ENCODE measurements at regions not wholly inside any gene's neighbourhood (a gene's known extent, or its start where the extent isn't known, plus 50 kb on each side); places are given as distances from the start of the nearest gene placed in this dataset.
"Not testable (repeated sequence)": the region's sequence is repeated elsewhere in the genome, so short reads cannot be mapped to it uniquely, and the experiment has no call there.

- Histone ChIP-seq H3K4me3 (ENCODE audit: low read length in 3 of 3) (no peak overlapping the region), H3K9me3 (ENCODE audit: control insufficient read depth in 2 of 3, insufficient read depth in 1 of 3, low read length in 3 of 3) (no peaks in the 10 kb centered on the region), H3K36me3 (ENCODE audit: control insufficient read depth in 2 of 3, insufficient read depth in 3 of 3, low read length in 3 of 3) (no peaks in the 10 kb centered on the region), H3K27me3 (ENCODE audit: control insufficient read depth, insufficient read depth, low read length) (no peaks in the 10 kb centered on the region), H3K27ac (ENCODE audit: low read depth in 2 of 2, low read length in 2 of 2) (no peak overlapping the region), H3K4me1 (ENCODE audit: control insufficient read depth in 2 of 3, insufficient read depth in 2 of 3, low read depth in 1 of 3, low read length in 3 of 3) (no peaks in the 10 kb centered on the region), H3K9ac (ENCODE audit: low read length in 3 of 3) (no peak overlapping the region)
- no peak for TF ChIP-seq CTCF (IDR thresholded peaks at IDR 0.05; ENCODE audit: borderline replicate concordance, extremely low read depth, insufficient read depth)
- no peak for DNase-seq
- no peak for FAIRE-seq
- intact Hi-C loops (cut with DNase I), result no loop called here
These were observed 164.5 kb upstream of the LHX8 start for GRCh38 chr1:74969566-74970135.

- TF ChIP-seq CTCF (IDR thresholded peaks at IDR 0.05; ENCODE audit: borderline replicate concordance, extremely low read depth, insufficient read depth), result no peak
- Histone ChIP-seq H3K36me3 (ENCODE audit: control insufficient read depth in 2 of 3, insufficient read depth in 3 of 3, low read length in 3 of 3) (no peaks in the 10 kb centered on the region), H3K4me1 (ENCODE audit: control insufficient read depth in 2 of 3, insufficient read depth in 2 of 3, low read depth in 1 of 3, low read length in 3 of 3) (no peaks in the 10 kb centered on the region), H3K4me3 (ENCODE audit: low read length in 3 of 3) (no peak overlapping the region), H3K9me3 (ENCODE audit: control insufficient read depth in 2 of 3, insufficient read depth in 1 of 3, low read length in 3 of 3) (no peaks in the 10 kb centered on the region), H3K27me3 (ENCODE audit: control insufficient read depth, insufficient read depth, low read length) (no peaks in the 10 kb centered on the region), H3K9ac (ENCODE audit: low read length in 3 of 3) (no peak overlapping the region), H3K27ac (ENCODE audit: low read depth in 2 of 2, low read length in 2 of 2) (no peak overlapping the region)
- intact Hi-C loops (cut with DNase I), result no loop called here
- FAIRE-seq (no peak), DNase-seq (peak in 2 of 5 donors; percentile 0 to 7)
These were observed 162.2 kb upstream of the LHX8 start for GRCh38 chr1:74971982-74972381.

DNA sequence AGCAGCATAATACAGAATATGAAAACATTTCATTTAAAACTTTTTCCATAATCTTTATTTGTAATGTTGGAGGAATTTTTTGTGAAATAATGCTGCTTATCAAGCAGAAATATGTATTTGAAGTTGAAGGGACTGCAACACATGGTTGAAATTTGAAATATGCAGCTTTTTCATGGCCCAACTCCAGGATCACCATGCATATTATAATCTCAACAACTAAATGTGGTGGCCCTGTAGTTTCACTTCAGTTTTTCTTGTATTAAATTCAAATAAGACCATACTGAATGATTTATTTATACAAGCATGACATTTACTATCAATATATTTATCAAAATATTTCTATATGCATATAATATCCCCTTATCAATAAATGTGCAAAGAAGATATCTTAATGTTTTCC lies 157.7 kb upstream of the LHX8 start:
- Histone ChIP-seq H3K4me1 (ENCODE audit: control insufficient read depth in 2 of 3, insufficient read depth in 2 of 3, low read depth in 1 of 3, low read length in 3 of 3) (no peaks in the 10 kb centered on the region), H3K9ac (ENCODE audit: low read length in 3 of 3) (no peak overlapping the region), H3K4me3 (ENCODE audit: low read length in 3 of 3) (no peak overlapping the region), H3K27me3 (ENCODE audit: control insufficient read depth, insufficient read depth, low read length) (no peaks in the 10 kb centered on the region), H3K36me3 (ENCODE audit: control insufficient read depth in 2 of 3, insufficient read depth in 3 of 3, low read length in 3 of 3) (no peaks in the 10 kb centered on the region), H3K9me3 (ENCODE audit: control insufficient read depth in 2 of 3, insufficient read depth in 1 of 3, low read length in 3 of 3) (no peaks in the 10 kb centered on the region), H3K27ac (ENCODE audit: low read depth in 2 of 2, low read length in 2 of 2) (no peak overlapping the region)
- no peak for FAIRE-seq
- DNase-seq, result no peak
- no peak for TF ChIP-seq CTCF (IDR thresholded peaks at IDR 0.05; ENCODE audit: borderline replicate concordance, extremely low read depth, insufficient read depth)
- intact Hi-C loops (cut with DNase I), result no loop called here

DNA sequence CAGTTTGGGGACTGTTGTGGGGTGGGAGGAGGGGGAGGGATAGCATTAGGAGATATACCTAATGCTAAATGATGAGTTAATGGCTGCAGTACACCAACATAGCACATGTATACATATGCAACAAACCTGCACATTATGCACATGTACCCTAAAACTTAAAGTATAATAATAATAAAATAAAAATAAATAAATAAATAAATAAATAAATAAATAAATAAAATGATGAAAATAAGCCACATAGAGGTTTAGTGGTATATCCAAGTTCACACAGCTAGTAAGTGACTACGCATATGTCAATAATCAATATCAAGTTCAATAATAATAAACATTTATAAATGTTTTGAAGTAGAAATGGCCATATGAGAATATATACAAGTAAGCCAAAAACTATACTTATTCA lies 141.7 kb upstream of the LHX8 start:
- DNase-seq; FAIRE-seq; H3K36me3 ChIP-seq (ENCODE audit: control insufficient read depth in 2 of 3, insufficient read depth in 3 of 3, low read length in 3 of 3); H3K9me3 ChIP-seq (ENCODE audit: control insufficient read depth in 2 of 3, insufficient read depth in 1 of 3, low read length in 3 of 3); H3K9ac ChIP-seq (ENCODE audit: low read length in 3 of 3); intact Hi-C loops (cut with DNase I); H3K27me3 ChIP-seq (ENCODE audit: control insufficient read depth, insufficient read depth, low read length); H3K4me1 ChIP-seq (ENCODE audit: control insufficient read depth in 2 of 3, insufficient read depth in 2 of 3, low read depth in 1 of 3, low read length in 3 of 3); H3K4me3 ChIP-seq (ENCODE audit: low read length in 3 of 3); H3K27ac ChIP-seq (ENCODE audit: low read depth in 2 of 2, low read length in 2 of 2): not testable (repeated sequence)
